ENCODE measurements at regions not wholly inside any gene's neighbourhood (a gene's known extent, or its start where the extent isn't known, plus 50 kb on each side); places are given as distances from the start of the nearest gene placed in this dataset.

DNA sequence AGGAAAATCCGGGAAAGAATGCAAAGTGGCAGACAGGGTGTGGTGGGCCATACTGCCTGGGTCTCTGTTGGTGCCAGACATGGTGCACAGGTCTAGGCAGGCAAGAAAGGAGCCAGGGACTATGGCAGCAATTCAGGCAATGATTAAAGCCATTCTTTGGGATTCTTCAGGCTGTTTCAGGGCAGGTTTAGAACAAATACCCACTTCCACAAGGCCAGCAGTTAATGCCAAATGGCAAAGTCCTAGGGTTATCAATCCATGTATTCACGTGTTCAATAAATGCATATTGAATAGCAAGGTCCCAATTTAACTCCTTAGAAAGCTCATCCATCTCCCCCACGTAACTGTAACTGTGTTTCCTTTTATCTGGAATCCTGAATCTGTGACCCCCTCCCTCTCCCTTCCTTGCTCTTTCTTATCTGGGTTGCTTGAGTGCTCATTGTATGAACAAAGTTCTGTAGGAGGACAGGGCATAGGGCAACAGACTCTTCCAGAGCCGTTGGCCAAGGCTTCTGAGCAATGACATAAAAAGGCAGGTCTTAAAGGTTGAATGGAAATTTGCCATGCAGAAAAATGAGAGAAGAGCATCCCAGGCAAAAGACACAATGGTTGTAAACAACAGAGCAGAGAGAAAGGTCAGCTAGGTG, 146.8 kb upstream of the KLHL29 start:
- Histone ChIP-seq H3K27ac (ENCODE audit: low read depth, low read length, severe bottlenecking) (no peak overlapping the region), H3K36me3 (ENCODE audit: control insufficient read depth, insufficient read depth, low read length) (no peaks in the 10 kb centered on the region), H3K4me1 (ENCODE audit: control insufficient read depth, insufficient read depth, low read length, poor library complexity, severe bottlenecking) (peaks cover 6% of the 10 kb centered on the region), H3K9me3 (ENCODE audit: control insufficient read depth, low read length) (no peaks in the 10 kb centered on the region), H3K4me3 (ENCODE audit: extremely low read depth, insufficient read depth, low read length, poor library complexity, severe bottlenecking) (no peak overlapping the region)
- 89 to 94% methylated on average over 3 to 4 of the region's 4 CpGs for WGBS, 2 experiments (ENCODE audit: insufficient coverage in 2 of 2)

DNA sequence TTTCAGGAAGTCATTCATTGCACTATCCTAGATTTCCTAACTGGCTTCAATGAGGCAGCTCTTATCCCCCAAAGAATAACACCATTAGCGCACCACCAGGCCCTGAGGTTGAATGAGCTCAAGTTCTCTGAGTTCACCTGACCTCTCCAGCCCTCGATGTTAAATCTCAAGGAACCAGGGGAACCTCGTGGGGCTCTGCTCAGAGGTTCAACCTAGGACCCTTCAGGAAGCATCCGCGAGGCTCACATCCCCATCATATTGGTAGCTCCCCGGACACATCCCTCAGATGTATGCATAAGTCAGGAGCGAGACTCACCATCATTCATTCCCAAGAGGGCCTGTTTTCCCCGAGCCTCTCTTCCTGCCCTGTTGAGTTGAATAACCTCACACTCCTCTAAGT, 145.6 kb upstream of the KLHL29 start:
- Histone ChIP-seq H3K27ac (ENCODE audit: low read depth, low read length, severe bottlenecking) (no peak overlapping the region), H3K9me3 (ENCODE audit: control insufficient read depth, low read length) (no peaks in the 10 kb centered on the region), H3K36me3 (ENCODE audit: control insufficient read depth, insufficient read depth, low read length) (no peaks in the 10 kb centered on the region), H3K4me1 (ENCODE audit: control insufficient read depth, insufficient read depth, low read length, poor library complexity, severe bottlenecking) (peaks cover 6% of the 10 kb centered on the region), H3K4me3 (ENCODE audit: extremely low read depth, insufficient read depth, low read length, poor library complexity, severe bottlenecking) (no peak overlapping the region)
- WGBS, 2 experiments (ENCODE audit: insufficient coverage in 2 of 2): 90 to 97% methylated on average over 7 to 8 of the region's 8 CpGs

DNA sequence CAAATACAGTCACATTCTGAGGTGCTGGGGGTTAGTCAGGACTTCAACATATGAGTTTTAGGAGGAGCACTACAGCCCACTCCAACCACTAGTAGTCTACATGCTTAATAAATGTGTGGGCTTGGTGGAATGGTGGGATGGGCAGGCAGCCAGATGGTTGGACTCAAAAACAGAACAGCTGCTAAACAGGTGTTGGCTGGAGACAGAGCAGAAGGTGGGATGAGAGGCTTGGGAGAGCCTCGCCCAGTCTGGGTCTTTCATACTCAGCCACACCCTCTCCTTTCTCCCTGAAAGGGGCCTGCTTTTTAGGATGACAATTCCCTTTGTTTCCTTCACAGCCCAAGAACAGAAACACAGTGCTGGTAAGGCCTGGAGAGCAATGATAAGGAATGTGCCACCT, 143.9 kb upstream of the KLHL29 start:
- Histone ChIP-seq H3K9me3 (ENCODE audit: control insufficient read depth, low read length) (no peaks in the 10 kb centered on the region), H3K4me1 (ENCODE audit: control insufficient read depth, insufficient read depth, low read length, poor library complexity, severe bottlenecking) (peaks cover 6% of the 10 kb centered on the region), H3K27ac (ENCODE audit: low read depth, low read length, severe bottlenecking) (no peak overlapping the region), H3K4me3 (ENCODE audit: extremely low read depth, insufficient read depth, low read length, poor library complexity, severe bottlenecking) (no peak overlapping the region), H3K36me3 (ENCODE audit: control insufficient read depth, insufficient read depth, low read length) (no peaks in the 10 kb centered on the region)
- 100% methylated on average over 1 of the region's 1 CpG; no CpG with 5 or more reads in 1 of the 2 experiments for WGBS, 2 experiments (ENCODE audit: insufficient coverage in 2 of 2)

DNA sequence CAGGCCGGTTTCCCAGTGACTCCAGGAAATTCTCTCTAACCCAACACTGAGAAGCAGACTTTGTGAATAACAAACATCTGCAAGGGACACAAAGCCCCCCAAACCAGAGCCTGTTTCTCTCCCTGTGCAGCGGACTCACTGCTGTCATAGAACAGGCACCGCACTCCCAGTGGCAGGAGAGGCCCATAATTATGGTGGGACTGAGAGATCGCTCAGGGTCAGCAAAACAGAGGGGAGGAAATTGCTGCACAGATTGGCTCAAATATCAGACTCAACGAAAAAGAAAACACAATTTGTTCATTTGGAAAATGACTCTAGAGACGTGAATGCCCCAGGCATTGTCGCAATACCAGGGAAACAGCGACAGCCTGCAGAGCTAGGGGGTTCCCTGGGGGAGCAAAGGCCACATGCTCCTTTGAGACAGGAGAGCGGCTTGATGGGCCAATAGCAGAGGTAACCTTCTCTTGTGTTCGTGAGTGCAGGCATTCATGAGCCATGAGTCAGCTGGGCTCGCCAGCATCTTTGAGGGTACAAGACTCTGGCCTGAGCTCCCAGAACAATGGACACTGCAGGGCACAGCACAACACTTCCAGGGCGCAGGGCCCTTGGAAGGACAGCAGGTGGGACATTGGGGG, 143.3 kb upstream of the KLHL29 start:
- H3K4me3 ChIP-seq (ENCODE audit: extremely low read depth, insufficient read depth, low read length, poor library complexity, severe bottlenecking): no peak overlapping the region
- WGBS, 2 experiments (ENCODE audit: insufficient coverage in 2 of 2): 86 to 89% methylated on average over 10 to 11 of the region's 12 CpGs

DNA sequence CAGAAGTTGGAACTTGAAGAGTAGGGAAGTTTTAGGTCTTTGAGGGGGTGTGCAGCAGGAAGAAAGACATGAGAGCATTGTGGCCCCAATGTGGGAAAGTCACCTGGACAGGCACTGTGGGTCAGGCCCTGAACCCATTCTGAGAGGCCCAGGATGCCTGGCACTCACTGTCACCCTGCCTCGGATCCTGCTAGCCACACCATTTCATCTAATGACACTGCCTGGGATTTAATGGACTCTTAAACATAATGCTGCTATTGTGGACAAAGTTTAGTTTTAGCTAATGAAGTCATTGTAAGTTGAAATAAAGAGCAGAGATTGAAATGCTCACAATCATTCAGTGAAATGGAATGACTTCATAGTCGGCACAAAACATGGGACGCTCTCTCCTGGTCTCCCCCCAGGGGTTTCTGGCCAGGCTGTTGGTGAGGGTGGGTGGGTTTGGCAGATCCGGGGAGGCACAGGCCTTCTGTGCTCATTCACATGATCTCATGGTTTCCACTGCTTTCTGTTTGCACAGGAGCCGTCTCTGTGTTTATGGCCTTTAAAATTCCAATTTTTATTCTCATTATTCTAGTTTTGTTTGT, 141.8 kb upstream of the KLHL29 start:
- Histone ChIP-seq H3K27ac (ENCODE audit: low read depth, low read length, severe bottlenecking) (no peak overlapping the region), H3K36me3 (ENCODE audit: control insufficient read depth, insufficient read depth, low read length) (no peaks in the 10 kb centered on the region), H3K4me1 (ENCODE audit: control insufficient read depth, insufficient read depth, low read length, poor library complexity, severe bottlenecking) (peaks cover 6% of the 10 kb centered on the region), H3K9me3 (ENCODE audit: control insufficient read depth, low read length) (no peaks in the 10 kb centered on the region), H3K4me3 (ENCODE audit: extremely low read depth, insufficient read depth, low read length, poor library complexity, severe bottlenecking) (no peak overlapping the region)
- 93 to 100% methylated on average over 1 to 5 of the region's 5 CpGs for WGBS, 2 experiments (ENCODE audit: insufficient coverage in 2 of 2)

More for the DNA sequence above, 143.3 kb upstream of the KLHL29 start:
- Histone ChIP-seq H3K9me3 (ENCODE audit: control insufficient read depth, low read length) (no peaks in the 10 kb centered on the region), H3K36me3 (ENCODE audit: control insufficient read depth, insufficient read depth, low read length) (no peaks in the 10 kb centered on the region), H3K27ac (ENCODE audit: low read depth, low read length, severe bottlenecking) (no peak overlapping the region), H3K4me1 (ENCODE audit: control insufficient read depth, insufficient read depth, low read length, poor library complexity, severe bottlenecking) (peaks cover 6% of the 10 kb centered on the region)

DNA sequence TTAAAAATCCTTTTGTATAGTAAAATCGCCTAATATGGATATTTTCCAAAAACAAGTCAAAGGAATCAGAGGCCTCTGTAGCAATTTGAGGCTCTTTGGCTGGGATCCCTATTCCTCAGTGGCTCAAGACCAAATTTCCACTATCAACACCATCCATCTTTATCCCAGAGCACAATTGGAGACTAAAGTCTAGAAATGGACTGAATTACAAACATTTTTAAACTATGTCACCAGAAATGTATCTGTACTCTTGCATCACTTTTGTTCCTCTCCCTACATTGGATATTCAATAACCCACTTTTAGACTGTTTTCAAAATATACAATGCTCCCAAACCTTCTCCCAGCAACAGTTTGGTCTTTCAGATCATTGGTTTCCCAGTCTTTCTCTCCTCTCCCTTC, 140.4 kb upstream of the KLHL29 start:
- Histone ChIP-seq H3K27ac (ENCODE audit: low read depth, low read length, severe bottlenecking) (no peak overlapping the region), H3K4me3 (ENCODE audit: extremely low read depth, insufficient read depth, low read length, poor library complexity, severe bottlenecking) (no peak overlapping the region), H3K36me3 (ENCODE audit: control insufficient read depth, insufficient read depth, low read length) (no peaks in the 10 kb centered on the region)

DNA sequence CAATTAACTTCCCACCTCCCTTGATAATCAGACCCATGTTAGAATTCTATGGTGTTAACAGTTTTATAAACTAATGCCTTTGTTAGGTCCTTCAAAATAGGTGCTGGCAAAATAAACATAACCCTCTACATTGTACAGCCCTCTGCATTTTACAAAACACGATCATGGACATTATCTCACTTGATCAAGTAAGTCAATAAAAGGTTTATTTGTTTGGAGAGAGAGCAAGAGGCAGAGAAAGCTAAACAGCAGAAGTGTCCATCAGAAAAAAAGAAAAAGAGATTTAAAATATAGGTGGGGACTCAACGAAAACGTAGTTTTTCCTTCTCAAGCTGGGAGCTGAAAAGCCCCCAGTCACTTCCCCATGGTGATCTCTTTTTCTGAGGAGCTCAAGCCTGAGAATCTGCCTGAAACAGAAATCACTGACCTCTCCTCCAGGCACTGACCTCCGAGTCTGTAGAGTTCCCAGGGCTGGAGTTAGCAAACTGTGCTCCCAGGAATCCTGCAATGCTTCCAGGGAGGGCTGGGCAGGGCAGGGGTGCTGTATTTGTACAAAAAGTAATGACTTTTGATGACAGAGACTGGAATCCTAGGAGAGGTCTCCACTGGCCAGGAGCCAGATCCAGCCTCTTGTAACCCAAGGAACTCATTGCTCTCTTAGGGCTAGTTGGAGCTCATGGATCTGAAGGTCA, 137.8 kb upstream of the KLHL29 start:
- Histone ChIP-seq H3K4me3 (ENCODE audit: extremely low read depth, insufficient read depth, low read length, poor library complexity, severe bottlenecking) (no peak overlapping the region), H3K4me1 (ENCODE audit: control insufficient read depth, insufficient read depth, low read length, poor library complexity, severe bottlenecking) (no peaks in the 10 kb centered on the region), H3K36me3 (ENCODE audit: control insufficient read depth, insufficient read depth, low read length) (no peaks in the 10 kb centered on the region), H3K27ac (ENCODE audit: low read depth, low read length, severe bottlenecking) (no peak overlapping the region), H3K9me3 (ENCODE audit: control insufficient read depth, low read length) (no peaks in the 10 kb centered on the region)
- 93 to 94% methylated on average over 2 of the region's 4 CpGs for WGBS, 2 experiments (ENCODE audit: insufficient coverage in 2 of 2)

More for the DNA sequence above, 140.4 kb upstream of the KLHL29 start:
- no CpG with 5 or more reads among the region's 1 CpG for WGBS, 2 experiments (ENCODE audit: insufficient coverage in 2 of 2)
- Histone ChIP-seq H3K4me1 (ENCODE audit: control insufficient read depth, insufficient read depth, low read length, poor library complexity, severe bottlenecking) (peaks cover 6% of the 10 kb centered on the region), H3K9me3 (ENCODE audit: control insufficient read depth, low read length) (no peaks in the 10 kb centered on the region)

DNA sequence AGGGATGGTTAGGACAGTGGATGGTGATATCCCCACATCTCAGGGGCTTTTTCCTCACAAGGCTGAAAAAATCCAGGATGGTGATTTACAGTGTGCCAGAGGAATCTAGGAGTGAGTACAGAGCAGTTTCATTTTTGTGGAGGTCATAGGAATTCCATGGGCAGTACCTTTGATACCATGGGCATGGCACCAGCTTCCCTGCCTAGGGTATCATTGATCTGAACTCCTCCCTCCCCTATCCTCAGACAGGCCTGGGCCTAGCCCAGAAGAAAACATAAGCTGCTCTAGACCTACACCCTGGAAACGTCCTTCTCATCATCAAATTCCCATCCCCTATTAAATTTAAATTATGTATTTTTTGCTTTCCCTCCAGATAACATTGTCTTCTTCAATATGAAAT, 136.3 kb upstream of the KLHL29 start:
- H3K4me1 ChIP-seq (ENCODE audit: control insufficient read depth, insufficient read depth, low read length, poor library complexity, severe bottlenecking): no peaks in the 10 kb centered on the region
- H3K36me3 ChIP-seq (ENCODE audit: control insufficient read depth, insufficient read depth, low read length): no peaks in the 10 kb centered on the region
- no peaks in the 10 kb centered on the region for H3K9me3 ChIP-seq (ENCODE audit: control insufficient read depth, low read length)
- no peak overlapping the region for H3K4me3 ChIP-seq (ENCODE audit: extremely low read depth, insufficient read depth, low read length, poor library complexity, severe bottlenecking)
- no peak overlapping the region for H3K27ac ChIP-seq (ENCODE audit: low read depth, low read length, severe bottlenecking)
- no CpG with 5 or more reads among the region's 1 CpG for WGBS, 2 experiments (ENCODE audit: insufficient coverage in 2 of 2)

DNA sequence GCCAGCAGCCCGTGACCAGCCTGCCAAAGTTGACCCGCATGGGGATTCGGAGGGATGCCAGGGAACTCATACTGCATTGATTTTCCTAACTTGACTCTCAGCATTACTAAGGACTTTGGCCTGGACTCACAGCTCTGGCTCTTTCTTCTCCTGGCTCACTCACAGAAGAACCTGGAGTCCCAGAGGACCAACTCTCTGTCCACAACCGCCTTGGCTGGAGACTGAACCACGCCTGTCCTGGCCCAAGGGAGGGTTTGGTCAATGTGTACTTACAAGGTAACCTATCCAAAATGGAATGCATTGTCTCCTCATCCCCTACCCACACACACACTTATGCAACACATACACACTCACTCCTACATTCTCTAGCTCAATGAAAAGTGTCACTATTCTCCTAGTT, 135.6 kb upstream of the KLHL29 start:
- no peak overlapping the region for H3K27ac ChIP-seq (ENCODE audit: low read depth, low read length, severe bottlenecking)
- WGBS, 2 experiments (ENCODE audit: insufficient coverage in 2 of 2): 96 to 97% methylated on average over 4 to 5 of the region's 5 CpGs
- no peaks in the 10 kb centered on the region for H3K9me3 ChIP-seq (ENCODE audit: control insufficient read depth, low read length)

DNA sequence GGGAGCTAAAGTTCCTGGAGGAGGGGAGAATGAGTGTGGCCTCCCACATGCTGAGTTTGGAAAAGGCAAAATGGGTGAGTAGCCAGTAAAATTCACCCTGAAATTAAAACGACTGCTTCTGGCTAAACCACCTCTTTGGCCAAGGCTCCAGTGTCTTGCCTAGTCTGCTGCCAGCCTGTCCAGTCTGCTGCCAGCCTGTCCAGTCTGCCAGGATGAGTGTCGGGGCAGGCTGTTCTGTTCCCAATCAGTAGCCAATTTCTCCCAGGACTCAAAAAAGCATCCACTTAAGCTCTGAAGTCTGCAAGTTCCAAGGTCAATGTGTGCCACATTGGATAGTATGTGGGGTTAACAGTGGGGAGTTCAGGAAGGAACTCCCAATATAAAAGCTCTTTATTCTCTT, 134.6 kb upstream of the KLHL29 start:
- Histone ChIP-seq H3K27ac (ENCODE audit: low read depth, low read length, severe bottlenecking) (no peak overlapping the region), H3K4me3 (ENCODE audit: extremely low read depth, insufficient read depth, low read length, poor library complexity, severe bottlenecking) (no peak overlapping the region), H3K36me3 (ENCODE audit: control insufficient read depth, insufficient read depth, low read length) (no peaks in the 10 kb centered on the region), H3K4me1 (ENCODE audit: control insufficient read depth, insufficient read depth, low read length, poor library complexity, severe bottlenecking) (no peaks in the 10 kb centered on the region), H3K9me3 (ENCODE audit: control insufficient read depth, low read length) (no peaks in the 10 kb centered on the region)
- 67 to 82% methylated on average over 1 to 2 of the region's 2 CpGs for WGBS, 2 experiments (ENCODE audit: insufficient coverage in 2 of 2)

More for the DNA sequence above, 135.6 kb upstream of the KLHL29 start:
- Histone ChIP-seq H3K4me1 (ENCODE audit: control insufficient read depth, insufficient read depth, low read length, poor library complexity, severe bottlenecking) (no peaks in the 10 kb centered on the region), H3K36me3 (ENCODE audit: control insufficient read depth, insufficient read depth, low read length) (no peaks in the 10 kb centered on the region), H3K4me3 (ENCODE audit: extremely low read depth, insufficient read depth, low read length, poor library complexity, severe bottlenecking) (no peak overlapping the region)
